Mesenchymal stem cell (in vitro differentiated cells and primary cell): ENCODE measurements at regions not wholly inside any gene's neighbourhood (a gene's known extent, or its start where the extent isn't known, plus 50 kb on each side); places are given as distances from the start of the nearest gene placed in this dataset.

Source experiments
- DNase-seq: peaks from one replicate; pipeline ENCODE4 v3.0.0-alpha.2; 2013
- H2AFZ ChIP-seq: one replicate; pipeline ENCODE4 v1.6.1; 2013; ENCODE audit warnings: low read depth, mild to moderate bottlenecking, control low read depth, inconsistent platforms, low read length, moderate library complexity
- H2AK5ac ChIP-seq: 2 replicates; pipeline ENCODE4 v1.6.1; 2013; ENCODE audit warnings: low read length, moderate library complexity, mild to moderate bottlenecking, inconsistent platforms; ENCODE audit not compliant: severe bottlenecking
- H2BK120ac ChIP-seq: one replicate; pipeline ENCODE4 v1.6.1; 2013; ENCODE audit warnings: low read depth, mild to moderate bottlenecking, inconsistent platforms, low read length, moderate library complexity
- H2BK12ac ChIP-seq, 2 experiments: one replicate each; pipeline ENCODE4 v1.6.1; 2013; ENCODE audit warnings: inconsistent platforms in 2 of 2, low read length in 2 of 2, mild to moderate bottlenecking in 2 of 2, moderate library complexity in 2 of 2, control low read depth in 1 of 2
- H2BK15ac ChIP-seq: one replicate; pipeline ENCODE4 v1.6.1; 2013; ENCODE audit warnings: mild to moderate bottlenecking, low read depth, inconsistent platforms; ENCODE audit not compliant: poor library complexity, severe bottlenecking
- H2BK5ac ChIP-seq: 2 replicates; pipeline ENCODE4 v1.6.1; 2013; ENCODE audit warnings: low read depth, mild to moderate bottlenecking, low read length, control low read depth, inconsistent platforms; ENCODE audit not compliant: poor library complexity, severe bottlenecking
- H3K14ac ChIP-seq, 2 experiments: one replicate each; pipeline ENCODE4 v1.6.1; 2013; ENCODE audit warnings: inconsistent platforms in 2 of 2, low read length in 2 of 2, control low read depth in 1 of 2, mild to moderate bottlenecking in 1 of 2, moderate library complexity in 1 of 2
- H3K18ac ChIP-seq, 2 experiments: one replicate each; pipeline ENCODE4 v1.6.1; 2013; ENCODE audit warnings: inconsistent platforms in 2 of 2, low read length in 2 of 2, control low read depth in 1 of 2, low read depth in 1 of 2, mild to moderate bottlenecking in 1 of 2
- H3K23ac ChIP-seq, 2 experiments: one replicate each; pipeline ENCODE4 v1.6.1; 2013; ENCODE audit warnings: inconsistent platforms in 2 of 2, low read length in 2 of 2, mild to moderate bottlenecking in 2 of 2, moderate library complexity in 2 of 2, control low read depth in 1 of 2
- H3K27ac ChIP-seq: 2 replicates; pipeline ENCODE4 v1.5.1; 2013; ENCODE audit warnings: mild to moderate bottlenecking, moderate library complexity, low read length, control low read depth, inconsistent platforms; ENCODE audit not compliant: poor library complexity, severe bottlenecking
- H3K27me3 ChIP-seq, 2 experiments: 2 replicates each; pipeline versions ENCODE4 v1.6.1 to v1.7.0; 2013; ENCODE audit warnings: low read length in 2 of 2, mild to moderate bottlenecking in 2 of 2, moderate library complexity in 2 of 2, control low read depth in 1 of 2, inconsistent platforms in 1 of 2; ENCODE audit not compliant: control insufficient read depth in 1 of 2, insufficient read depth in 1 of 2
- H3K36me3 ChIP-seq, 2 experiments: 2 replicates each; pipeline versions ENCODE4 v1.6.1 to v1.7.0; 2013; ENCODE audit warnings: low read length in 2 of 2, control low read depth in 1 of 2, inconsistent platforms in 1 of 2, low read depth in 1 of 2, mild to moderate bottlenecking in 1 of 2; ENCODE audit not compliant: insufficient read depth in 2 of 2, control insufficient read depth in 1 of 2
- H3K4ac ChIP-seq, 2 experiments: one replicate each; pipeline ENCODE4 v1.6.1; 2013; ENCODE audit warnings: inconsistent platforms in 2 of 2, low read length in 2 of 2, mild to moderate bottlenecking in 2 of 2, moderate library complexity in 2 of 2, control low read depth in 1 of 2, low read depth in 1 of 2
- H3K4me1 ChIP-seq: 2 replicates; pipeline ENCODE4 v1.6.1; 2013; ENCODE audit warnings: low read depth, low read length, control low read depth; ENCODE audit not compliant: control insufficient read depth, insufficient read depth
- H3K4me2 ChIP-seq: 2 replicates; pipeline ENCODE4 v1.6.1; 2013; ENCODE audit warnings: low read length, mild to moderate bottlenecking, inconsistent platforms; ENCODE audit not compliant: poor library complexity, severe bottlenecking
- H3K4me3 ChIP-seq, 2 experiments: 2 replicates each; pipeline versions ENCODE4 v1.5.1 to v1.7.0; 2013; ENCODE audit warnings: low read length in 2 of 2, mild to moderate bottlenecking in 2 of 2, control low read depth in 1 of 2, low read depth in 1 of 2; ENCODE audit not compliant: insufficient read depth in 1 of 2
- H3K79me1 ChIP-seq: replicated peaks from 2 replicates; pipeline ENCODE4 v1.6.1; 2013; ENCODE audit warnings: mild to moderate bottlenecking, control low read depth, low read length, inconsistent platforms; ENCODE audit not compliant: poor library complexity, severe bottlenecking
- H3K9ac ChIP-seq: 2 replicates; pipeline ENCODE4 v1.7.0; 2013; ENCODE audit warnings: mild to moderate bottlenecking, low read length, moderate library complexity
- H3K9me3 ChIP-seq: 2 replicates; pipeline ENCODE4 v1.7.0; 2013; ENCODE audit warnings: mild to moderate bottlenecking, low read length; ENCODE audit not compliant: control insufficient read depth
- H4K8ac ChIP-seq: one replicate; pipeline ENCODE4 v1.6.1; 2013; ENCODE audit warnings: inconsistent platforms, mild to moderate bottlenecking, low read length, moderate library complexity
- H4K91ac ChIP-seq: one replicate; pipeline ENCODE4 v1.6.1; 2013; ENCODE audit warnings: mild to moderate bottlenecking, low read length, inconsistent platforms
- WGBS: methylation state at CpG from one replicate; pipeline ENCODE4 v1.1.7; 2013; ENCODE audit warnings: mixed read lengths; 5-methylcytosine and 5-hydroxymethylcytosine counted together

DNA sequence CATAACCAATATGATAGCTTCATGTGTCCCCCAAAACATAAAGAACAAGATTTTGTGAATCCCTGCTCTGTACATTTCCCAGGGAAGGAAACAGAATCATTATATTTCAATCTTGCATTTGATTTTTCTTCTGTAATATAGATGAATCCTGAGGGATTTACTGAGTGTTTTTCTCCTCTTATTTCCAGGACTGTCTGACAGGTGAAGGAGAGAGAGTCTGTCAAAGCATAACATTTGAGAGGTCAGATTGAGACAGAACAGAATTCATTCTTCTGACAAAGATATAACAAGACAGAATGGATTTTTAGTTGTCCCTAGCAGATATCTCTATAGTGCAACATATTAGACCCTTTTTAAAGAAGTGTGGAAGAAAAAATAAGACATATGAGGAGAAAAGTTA is 354.5 kb upstream of the IZUMO3 start:
- no peak overlapping the region for H2AK5ac ChIP-seq
- no peak overlapping the region for H3K4ac ChIP-seq
- H3K9me3 ChIP-seq: no peaks in the 10 kb centered on the region
- no peaks in the 10 kb centered on the region for H3K4me1 ChIP-seq
- H3K14ac ChIP-seq: no peak overlapping the region
- H3K36me3 ChIP-seq: no peaks in the 10 kb centered on the region
- H3K79me1 ChIP-seq: no peaks in the 10 kb centered on the region
- H3K4me2 ChIP-seq: no peak overlapping the region
- no peak overlapping the region for H3K23ac ChIP-seq
- H2BK5ac ChIP-seq: no peak overlapping the region
- no peak overlapping the region for H4K91ac ChIP-seq
- no peak for DNase-seq
- H2BK12ac ChIP-seq: no peak overlapping the region
- H4K8ac ChIP-seq: no peak overlapping the region
- H2AFZ ChIP-seq: no peak overlapping the region
- no peak overlapping the region for H3K18ac ChIP-seq
- no peak overlapping the region for H3K4me3 ChIP-seq
- H3K9ac ChIP-seq: no peak overlapping the region
- H2BK120ac ChIP-seq: no peak overlapping the region
- no peak overlapping the region for H3K27ac ChIP-seq
- no peaks in the 10 kb centered on the region for H3K27me3 ChIP-seq
- H2BK15ac ChIP-seq: no peak overlapping the region

DNA sequence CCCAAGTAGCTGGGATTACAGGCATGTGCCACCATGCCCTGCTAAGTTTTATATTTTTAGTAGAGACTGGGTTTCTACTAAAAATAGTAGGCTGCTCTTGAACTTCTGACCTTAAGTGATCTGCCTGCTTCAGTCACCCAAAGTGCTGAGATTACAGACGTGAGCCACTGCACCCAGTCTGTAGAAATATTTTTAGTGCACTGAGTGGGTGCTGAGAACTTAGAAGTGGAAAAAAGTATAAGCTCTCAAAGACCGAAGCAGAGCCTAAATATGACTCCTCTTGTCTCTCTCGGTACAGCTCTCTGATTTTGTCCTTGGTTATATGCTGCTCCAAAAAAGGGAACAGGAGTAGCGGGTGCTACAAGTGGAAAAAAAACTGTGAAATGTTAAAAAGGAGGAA is 353.8 kb upstream of the IZUMO3 start:
- Histone ChIP-seq H3K4me3 (no peak overlapping the region), H4K91ac (no peak overlapping the region), H3K36me3 (no peaks in the 10 kb centered on the region), H3K9ac (no peak overlapping the region), H3K4me1 (no peaks in the 10 kb centered on the region), H3K4ac (no peak overlapping the region), H3K27me3 (no peaks in the 10 kb centered on the region), H3K23ac (no peak overlapping the region), H4K8ac (no peak overlapping the region), H2BK5ac (no peak overlapping the region), H3K18ac (no peak overlapping the region), H2BK120ac (no peak overlapping the region), H3K14ac (no peak overlapping the region), H3K4me2 (no peak overlapping the region), H3K9me3 (no peaks in the 10 kb centered on the region), H2BK15ac (no peak overlapping the region), H2BK12ac (no peak overlapping the region), H2AFZ (no peak overlapping the region), H3K79me1 (no peaks in the 10 kb centered on the region), H2AK5ac (no peak overlapping the region), H3K27ac (no peak overlapping the region)
- DNase-seq: no peak
- 78% methylated on average over 3 of the region's 4 CpGs for WGBS

DNA sequence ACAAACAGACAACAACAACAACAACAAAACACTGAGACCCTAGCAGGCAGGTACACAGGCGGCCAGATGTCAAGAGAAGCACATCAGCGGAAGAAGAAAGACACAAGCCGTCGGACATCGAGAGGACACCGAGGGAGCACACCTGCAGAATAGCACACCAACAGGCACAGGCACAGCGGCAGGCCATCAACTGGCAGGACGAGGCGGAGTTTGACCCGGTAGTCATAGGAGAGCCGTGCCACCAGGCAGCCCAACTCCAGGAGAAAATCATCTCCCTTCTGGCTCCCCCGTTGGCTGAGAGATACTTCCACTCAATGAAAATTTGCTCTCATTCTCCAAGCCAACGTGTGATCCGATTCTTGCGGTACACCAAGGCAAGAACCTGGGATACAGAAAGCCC is 352.1 kb upstream of the IZUMO3 start:
- no peak for DNase-seq

DNA sequence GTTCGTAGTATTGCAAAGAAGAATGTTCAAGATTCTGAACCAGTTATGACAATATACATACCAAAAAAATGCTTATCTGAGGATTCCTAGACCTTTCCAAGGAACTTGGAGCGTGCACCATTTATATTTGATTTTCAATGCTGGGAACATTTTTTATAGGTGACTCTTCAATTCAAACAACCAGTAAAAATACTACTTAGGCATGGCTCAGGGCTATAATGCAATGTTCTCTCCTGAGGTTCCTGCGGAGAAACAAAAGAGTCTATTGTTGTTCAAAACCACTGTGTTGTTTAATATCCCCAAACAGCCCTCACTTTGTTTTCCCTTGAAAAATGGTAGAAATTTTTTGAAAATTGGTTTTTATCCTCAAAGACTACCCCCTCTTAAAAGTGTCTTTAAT is 335.7 kb upstream of the IZUMO3 start:
- no peak overlapping the region for H4K91ac ChIP-seq
- no peaks in the 10 kb centered on the region for H3K36me3 ChIP-seq
- H2BK15ac ChIP-seq: no peak overlapping the region
- H3K4ac ChIP-seq: no peak overlapping the region
- no peak overlapping the region for H3K23ac ChIP-seq
- no peak overlapping the region for H3K4me2 ChIP-seq
- H3K9me3 ChIP-seq: no peaks in the 10 kb centered on the region
- no peak overlapping the region for H2AFZ ChIP-seq
- no peak for DNase-seq
- H3K27me3 ChIP-seq: no peaks in the 10 kb centered on the region
- H3K79me1 ChIP-seq: no peaks in the 10 kb centered on the region
- no peak overlapping the region for H2BK12ac ChIP-seq
- H3K4me3 ChIP-seq: no peak overlapping the region
- H3K9ac ChIP-seq: no peak overlapping the region
- no peak overlapping the region for H2AK5ac ChIP-seq
- 86% methylated on average over 1 of the region's 3 CpGs for WGBS
- no peak overlapping the region for H3K18ac ChIP-seq
- no peak overlapping the region for H3K14ac ChIP-seq
- H3K4me1 ChIP-seq: no peaks in the 10 kb centered on the region
- no peak overlapping the region for H2BK120ac ChIP-seq
- no peak overlapping the region for H4K8ac ChIP-seq
- H2BK5ac ChIP-seq: no peak overlapping the region
- H3K27ac ChIP-seq: no peak overlapping the region

More for the DNA sequence above, 352.1 kb upstream of the IZUMO3 start:
- no peak overlapping the region for H2BK120ac ChIP-seq
- no peaks in the 10 kb centered on the region for H3K27me3 ChIP-seq
- H2BK5ac ChIP-seq: no peak overlapping the region
- no peak overlapping the region for H3K4me2 ChIP-seq
- no peak overlapping the region for H3K27ac ChIP-seq
- no peaks in the 10 kb centered on the region for H3K4me1 ChIP-seq
- H3K9ac ChIP-seq: no peak overlapping the region
- no peak overlapping the region for H2BK15ac ChIP-seq
- H3K14ac ChIP-seq: no peak overlapping the region
- H3K9me3 ChIP-seq: no peaks in the 10 kb centered on the region
- no peak overlapping the region for H2AFZ ChIP-seq
- no peak overlapping the region for H3K23ac ChIP-seq
- no peak overlapping the region for H4K91ac ChIP-seq
- H3K18ac ChIP-seq: no peak overlapping the region
- no peak overlapping the region for H3K4me3 ChIP-seq
- no peak overlapping the region for H3K4ac ChIP-seq
- no peaks in the 10 kb centered on the region for H3K79me1 ChIP-seq
- H2BK12ac ChIP-seq: no peak overlapping the region
- no peak overlapping the region for H2AK5ac ChIP-seq
- 88% methylated on average over 15 of the region's 15 CpGs for WGBS
- H3K36me3 ChIP-seq: no peaks in the 10 kb centered on the region
- H4K8ac ChIP-seq: no peak overlapping the region
